Activated CD4-positive, alpha-beta T cell treated with anti-CD3 and anti-CD28 coated beads, Interleukin-2, Interleukin-4, amounts not matched to agents 100 ng/mL and 50 ng/mL, durations not matched to agents 16 hours and 8 hours (primary cell): ENCODE measurements at regions not wholly inside any gene's neighbourhood (a gene's known extent, or its start where the extent isn't known, plus 50 kb on each side); places are given as distances from the start of the nearest gene placed in this dataset.
"Not testable (repeated sequence)": the region's sequence is repeated elsewhere in the genome, so short reads cannot be mapped to it uniquely, and the experiment has no call there.

ENCODE experiments used
- DNase-seq: peaks from one replicate; pipeline ENCODE4 v3.0.0-alpha.2; 2020; ENCODE audit warnings: low spot score

GRCh38 chr2:184205048-184205596 lies 393.2 kb upstream of the ZNF804A start:
- no peak for DNase-seq

- DNase-seq, result no peak
These were observed 392.3 kb upstream of the ZNF804A start for GRCh38 chr2:184206045-184206444.

- DNase-seq, result no peak
These were observed 388.0 kb upstream of the ZNF804A start for GRCh38 chr2:184210329-184210728.

GRCh38 chr2:184215745-184216144 lies 382.6 kb upstream of the ZNF804A start:
- DNase-seq, result no peak

- no peak for DNase-seq
These were observed 341.7 kb upstream of the ZNF804A start for GRCh38 chr2:184256611-184257010.

GRCh38 chr2:184261331-184261730 lies 337.0 kb upstream of the ZNF804A start:
- DNase-seq, result no peak

- no peak for DNase-seq
These were observed 336.5 kb upstream of the ZNF804A start for GRCh38 chr2:184261818-184262217.

GRCh38 chr2:184268900-184269477 lies 329.3 kb upstream of the ZNF804A start:
- no peak for DNase-seq

GRCh38 chr2:184270660-184271059 lies 327.7 kb upstream of the ZNF804A start:
- no peak for DNase-seq

- no peak for DNase-seq
These were observed 326.3 kb upstream of the ZNF804A start for GRCh38 chr2:184272056-184272455.

GRCh38 chr2:184294831-184295230 lies 303.5 kb upstream of the ZNF804A start:
- no peak for DNase-seq

- no peak for DNase-seq
These were observed 301.2 kb upstream of the ZNF804A start for GRCh38 chr2:184297085-184297484.

GRCh38 chr2:184302506-184302905 lies 295.8 kb upstream of the ZNF804A start:
- DNase-seq, result no peak

- DNase-seq, result no peak
These were observed 294.3 kb upstream of the ZNF804A start for GRCh38 chr2:184304006-184304405.

GRCh38 chr2:184305105-184305504 lies 293.2 kb upstream of the ZNF804A start:
- no peak for DNase-seq

- no peak for DNase-seq
These were observed 289.6 kb upstream of the ZNF804A start for GRCh38 chr2:184308706-184309105.

- DNase-seq, result no peak
These were observed 285.4 kb upstream of the ZNF804A start for GRCh38 chr2:184312970-184313369.

- no peak for DNase-seq
These were observed 283.5 kb upstream of the ZNF804A start for GRCh38 chr2:184314829-184315228.

GRCh38 chr2:184316921-184317320 lies 281.4 kb upstream of the ZNF804A start:
- no peak for DNase-seq

GRCh38 chr2:184322615-184323014 lies 275.7 kb upstream of the ZNF804A start:
- DNase-seq, result no peak

- no peak for DNase-seq
These were observed 272.3 kb upstream of the ZNF804A start for GRCh38 chr2:184326066-184326465.

- DNase-seq, result not testable (repeated sequence)
These were observed 270.5 kb upstream of the ZNF804A start for GRCh38 chr2:184327805-184328204.

GRCh38 chr2:184330561-184330960 lies 267.8 kb upstream of the ZNF804A start:
- DNase-seq, result not testable (repeated sequence)

GRCh38 chr2:184336688-184337087 lies 261.6 kb upstream of the ZNF804A start:
- no peak for DNase-seq
